ENCODE measurements at regions not wholly inside any gene's neighbourhood (a gene's known extent, or its start where the extent isn't known, plus 50 kb on each side); places are given as distances from the start of the nearest gene placed in this dataset.
"Not testable (repeated sequence)": the region's sequence is repeated elsewhere in the genome, so short reads cannot be mapped to it uniquely, and the experiment has no call there.

DNA sequence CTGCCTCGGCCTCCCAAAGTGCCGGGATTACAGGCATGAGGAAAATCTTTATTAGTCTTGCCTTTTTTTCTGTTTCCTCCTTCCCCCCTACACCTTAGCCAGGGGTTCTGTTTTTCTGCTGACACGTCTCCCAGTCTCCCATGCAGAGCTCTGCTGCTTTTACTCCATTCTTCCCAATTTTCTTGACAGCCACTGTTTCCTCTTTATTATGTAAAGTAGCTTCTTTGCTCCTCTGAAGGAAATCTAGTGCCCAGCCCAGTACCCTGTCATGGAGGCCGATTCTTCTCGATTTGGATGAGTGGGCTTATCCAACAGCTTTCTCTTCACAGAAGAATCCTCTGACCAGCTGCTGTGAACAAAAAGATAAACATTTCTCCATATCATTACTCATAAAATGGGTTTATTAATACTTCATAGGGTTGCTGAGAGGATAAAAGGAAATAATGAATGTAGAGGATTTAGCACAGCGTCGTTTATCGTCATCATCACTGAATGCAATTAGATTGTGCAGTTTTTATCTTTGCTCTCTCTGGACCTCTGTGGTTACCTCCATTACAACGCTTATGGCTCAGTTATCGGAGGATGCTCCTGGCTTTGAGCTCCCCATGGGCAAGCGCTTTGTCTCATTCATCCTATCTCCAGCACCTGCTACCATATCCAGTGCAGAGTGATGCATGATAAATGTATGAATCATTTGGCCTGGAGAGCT, 375.6 kb upstream of the C11orf87 start:
- DNase-seq: no peak

- no peak for DNase-seq
Measured at GRCh38 chr11:109048098-109048497, 373.9 kb upstream of the C11orf87 start.

DNA sequence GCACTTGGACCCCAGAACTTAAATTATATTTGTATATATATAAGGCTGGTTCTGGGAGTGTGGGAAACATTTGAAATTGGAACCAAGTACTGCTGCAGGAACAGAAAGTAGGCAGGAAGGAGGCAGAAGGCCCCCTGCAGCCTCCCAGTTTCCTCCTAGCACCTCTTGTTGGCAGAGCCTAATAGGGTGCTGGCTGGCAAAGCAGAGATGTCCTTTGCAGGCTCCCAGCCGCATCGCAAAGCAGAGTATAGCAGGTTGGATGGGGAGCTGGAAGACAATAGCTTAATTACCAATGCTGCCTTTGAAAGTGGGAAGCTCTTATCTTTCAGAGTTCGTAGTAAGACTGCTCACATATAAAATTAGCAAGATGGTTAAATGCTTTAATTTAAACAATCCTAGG, 370.8 kb upstream of the C11orf87 start:
- DNase-seq: no peak

GRCh38 chr11:109059402-109059801, 362.6 kb upstream of the C11orf87 start:
- DNase-seq: no peak

GRCh38 chr11:109061394-109061793, 360.6 kb upstream of the C11orf87 start:
- no peak for DNase-seq

GRCh38 chr11:109062445-109062844, 359.5 kb upstream of the C11orf87 start:
- no peak for DNase-seq

DNA sequence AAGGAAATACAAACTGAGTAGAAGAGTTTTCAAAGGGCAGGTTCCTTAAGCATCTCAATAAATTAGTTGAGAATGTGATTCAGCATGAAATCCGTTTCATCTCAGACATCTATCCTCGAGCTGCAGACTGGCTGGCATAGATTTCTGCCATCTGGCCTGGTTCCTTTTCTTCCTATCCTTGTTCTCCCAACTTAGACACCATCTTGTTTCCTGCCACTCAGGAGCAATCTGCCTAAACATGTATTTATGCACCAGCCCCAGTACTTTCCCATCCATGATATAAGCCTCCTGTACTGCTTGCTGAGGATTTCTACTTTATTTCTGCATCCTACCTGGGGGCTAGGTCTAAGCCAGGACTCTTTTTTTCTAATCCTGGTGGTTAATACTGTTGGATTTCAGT, 359.1 kb upstream of the C11orf87 start:
- no peak for DNase-seq

DNA sequence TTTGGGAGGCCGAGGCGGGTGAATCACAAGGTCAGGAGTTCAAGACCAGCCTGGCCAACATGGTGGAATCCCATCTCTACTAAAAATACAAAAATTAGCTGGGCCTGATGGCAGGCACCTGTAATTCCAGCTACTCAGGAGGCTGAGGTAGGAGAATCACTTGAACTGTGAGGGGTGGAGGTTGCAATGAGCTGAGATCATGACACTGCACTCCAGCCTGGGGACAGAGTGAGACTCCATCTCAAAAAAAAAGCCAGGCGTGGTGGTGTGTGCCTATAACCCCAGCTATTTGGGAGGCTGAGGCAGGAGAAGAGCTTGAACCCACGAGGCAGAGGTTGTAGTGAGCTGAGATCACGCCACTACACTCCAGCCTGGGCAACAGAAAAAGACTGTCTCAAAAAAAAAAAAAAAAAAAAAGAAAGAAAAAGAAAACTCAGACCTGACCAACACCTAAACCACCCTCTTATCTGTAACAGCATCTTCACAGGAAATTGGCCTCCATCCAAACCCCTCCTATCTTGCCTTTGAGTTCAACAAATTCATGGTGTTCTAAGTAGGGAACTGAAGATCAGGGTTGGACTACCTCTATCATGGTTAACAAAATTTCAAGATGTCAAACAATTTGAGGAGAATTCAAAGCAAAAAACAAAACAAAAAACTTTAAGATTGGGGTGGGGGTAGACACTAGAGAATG, 357.2 kb upstream of the C11orf87 start:
- DNase-seq: not testable (repeated sequence)

GRCh38 chr11:109071262-109071661, 350.7 kb upstream of the C11orf87 start:
- DNase-seq: no peak

DNA sequence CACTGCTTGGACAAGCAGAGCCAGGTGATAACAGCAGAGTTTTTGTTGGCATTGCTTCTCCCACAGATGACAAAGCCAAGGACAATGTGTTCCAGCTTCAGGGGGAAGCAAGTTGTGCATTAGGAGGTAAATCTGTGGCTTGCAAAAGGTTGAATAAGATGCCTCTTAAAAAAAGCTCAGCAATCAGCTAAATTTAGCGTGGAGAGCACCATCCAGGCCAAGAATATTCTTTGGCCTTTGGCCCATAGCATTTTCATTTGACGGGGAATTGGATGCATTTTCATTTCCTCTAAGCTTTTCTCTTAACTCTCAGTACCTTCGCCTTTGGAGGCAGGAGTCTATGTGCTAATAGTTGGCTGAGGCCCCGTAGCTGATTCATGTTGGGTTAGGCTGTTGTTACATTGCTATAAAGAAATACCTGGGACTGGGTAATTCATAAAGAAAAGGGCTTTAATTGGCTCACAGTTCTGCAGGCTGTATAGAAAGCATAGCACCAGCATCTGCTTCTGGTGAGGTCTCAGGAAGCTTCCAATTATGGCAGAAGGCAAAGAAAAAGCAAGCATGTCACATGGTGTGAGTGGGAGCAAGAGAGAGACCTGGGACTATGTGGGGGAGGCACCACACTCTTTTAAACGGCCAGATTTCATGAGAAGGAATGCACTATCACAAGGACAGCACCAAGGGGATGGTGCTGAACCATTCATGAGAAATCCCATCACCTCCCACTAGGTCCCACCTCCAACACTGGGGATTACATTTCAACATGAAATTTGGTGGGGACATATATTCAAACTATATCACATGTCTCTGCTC, 350.1 kb upstream of the C11orf87 start:
- no peak for DNase-seq

- DNase-seq: no peak
Measured at GRCh38 chr11:109073032-109073822, 348.8 kb upstream of the C11orf87 start.

DNA sequence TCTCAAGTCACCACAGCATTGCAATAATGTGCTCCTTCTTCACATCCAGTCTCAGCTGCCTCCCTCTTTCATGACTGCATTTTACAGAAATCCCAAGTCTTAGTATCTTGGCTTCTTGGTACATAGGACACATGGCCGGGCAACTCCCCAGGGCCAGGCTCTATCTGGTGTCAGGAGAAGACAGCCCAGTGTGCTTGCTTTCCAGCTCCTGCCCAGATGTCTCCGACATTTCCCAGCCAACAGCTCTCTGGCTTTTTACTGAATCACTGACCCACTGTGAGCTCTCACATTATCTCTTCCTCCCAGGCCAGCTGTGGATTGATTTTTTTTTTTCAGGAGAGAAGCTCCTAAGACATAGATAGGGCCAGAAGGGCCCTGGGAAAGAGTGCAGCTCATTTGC, 346.0 kb upstream of the C11orf87 start:
- no peak for DNase-seq

GRCh38 chr11:109076870-109077269, 345.1 kb upstream of the C11orf87 start:
- DNase-seq: no peak

DNA sequence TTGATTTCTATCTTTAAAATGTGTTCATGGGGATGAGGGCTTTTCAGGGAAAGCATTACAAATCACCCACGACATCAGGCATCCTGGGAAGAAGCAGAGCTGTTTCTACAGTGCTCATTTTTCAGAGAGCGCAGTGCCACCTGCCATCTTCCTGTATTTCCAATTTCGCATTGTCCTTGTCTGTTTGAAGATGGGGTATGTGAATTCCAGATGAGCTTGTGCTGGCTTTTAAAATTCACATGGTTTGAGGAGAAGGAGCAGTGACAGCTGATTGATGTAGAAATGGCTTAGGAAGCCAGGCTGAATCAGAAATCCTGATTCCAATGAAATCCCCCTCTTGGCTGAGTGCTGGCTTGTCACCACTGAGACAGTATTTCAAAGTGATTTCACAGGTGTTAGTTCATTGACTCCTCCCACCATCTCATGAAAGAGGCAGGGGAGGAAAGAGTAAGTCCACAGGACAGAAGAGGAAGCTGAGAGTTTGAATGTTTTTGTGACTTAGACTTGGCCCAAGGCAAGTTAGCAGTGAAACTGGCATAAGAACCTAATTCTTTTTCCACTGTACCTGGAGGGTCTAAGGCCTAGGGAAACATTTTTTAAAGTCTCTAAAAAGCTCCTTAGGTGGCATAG, 344.6 kb upstream of the C11orf87 start:
- no peak for DNase-seq

DNA sequence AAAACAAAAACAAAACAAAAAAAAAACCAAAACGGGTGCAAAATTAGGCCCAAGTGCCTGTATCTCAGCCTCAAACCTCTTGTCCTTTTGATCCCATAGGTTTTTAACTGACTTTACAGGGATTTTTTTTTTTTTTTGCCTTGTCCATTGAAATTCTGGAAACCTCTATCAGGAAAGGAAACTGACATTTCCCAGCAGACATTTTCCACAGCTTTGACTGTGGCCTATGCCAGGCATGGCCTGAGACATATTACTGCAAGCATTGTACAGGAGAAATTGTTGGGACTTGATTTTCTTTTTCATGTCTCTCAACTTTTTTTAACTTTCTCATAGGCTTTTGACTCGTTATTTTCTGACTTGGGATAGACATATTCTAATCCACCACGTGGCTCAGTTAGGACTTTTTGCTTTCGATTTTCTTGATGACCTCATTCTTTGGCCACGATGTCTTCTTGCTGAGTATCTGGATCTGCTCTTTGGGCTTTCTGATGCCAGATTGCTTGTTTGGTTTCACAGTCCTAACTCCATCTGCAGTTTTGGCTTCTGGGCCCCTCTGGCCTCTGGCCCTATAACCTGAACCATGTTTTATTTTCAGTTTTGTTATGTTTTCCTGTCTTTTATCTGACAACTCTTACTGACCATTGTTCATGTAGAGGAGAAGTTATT, 336.1 kb upstream of the C11orf87 start:
- no peak for DNase-seq

DNA sequence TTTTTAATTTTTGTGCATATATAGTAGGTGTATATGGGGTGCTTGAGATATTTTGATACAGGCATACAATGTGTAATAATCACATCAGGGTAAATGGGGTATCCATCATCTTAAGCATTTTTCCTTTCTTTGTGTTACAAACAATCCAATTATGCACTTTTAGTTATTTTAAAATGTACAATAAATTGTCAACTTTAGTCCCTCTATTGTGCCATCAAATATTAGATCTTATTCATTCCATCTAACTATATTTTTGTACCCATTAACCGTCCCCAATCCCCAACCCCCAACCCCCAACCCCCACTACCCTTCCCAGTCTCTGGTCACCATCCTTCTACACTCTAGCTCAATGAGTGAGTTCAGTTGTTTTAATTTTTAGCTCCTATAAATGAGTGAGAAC, 335.1 kb upstream of the C11orf87 start:
- no peak for DNase-seq

GRCh38 chr11:109088086-109088485, 333.9 kb upstream of the C11orf87 start:
- no peak for DNase-seq

DNA sequence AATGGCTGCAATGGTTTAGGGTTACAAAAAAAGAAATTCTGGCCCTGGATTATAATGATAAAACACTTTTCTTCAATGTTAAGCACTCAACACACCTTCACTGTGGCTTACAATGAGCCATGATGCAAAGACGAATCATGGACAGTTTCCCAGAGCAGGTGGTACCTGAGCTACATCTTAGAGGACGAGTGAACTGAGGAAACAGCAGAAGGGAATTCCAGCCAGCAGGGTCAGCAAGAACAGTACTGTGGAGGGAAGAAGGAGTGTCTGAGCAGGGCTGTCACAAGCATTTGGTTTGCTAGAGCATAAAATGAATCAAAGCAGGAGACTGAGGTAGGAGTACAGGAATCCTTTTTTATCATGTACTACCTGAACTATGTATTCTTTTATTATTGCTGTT, 332.8 kb upstream of the C11orf87 start:
- no peak for DNase-seq

- DNase-seq: no peak
Measured at GRCh38 chr11:109093354-109093753, 328.6 kb upstream of the C11orf87 start.

DNA sequence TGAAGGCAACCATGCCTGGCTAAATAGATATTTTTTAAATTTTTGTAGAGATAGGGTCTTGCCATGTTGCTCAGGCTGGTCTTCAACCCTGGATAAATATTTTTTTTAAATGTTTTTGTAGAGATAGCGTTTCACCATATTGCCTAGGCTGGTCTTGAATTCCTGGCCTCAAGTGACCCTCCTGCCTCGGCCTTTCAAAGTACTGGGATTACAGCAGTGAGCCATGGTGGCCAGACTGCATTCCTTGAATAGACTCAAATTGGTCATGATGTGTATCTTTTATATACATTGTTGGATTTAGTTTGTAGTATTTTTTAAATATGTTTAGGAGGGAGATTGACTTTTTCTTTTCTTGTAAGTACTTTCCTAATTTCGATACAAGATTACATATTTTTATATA, 325.7 kb upstream of the C11orf87 start:
- DNase-seq: no peak

DNA sequence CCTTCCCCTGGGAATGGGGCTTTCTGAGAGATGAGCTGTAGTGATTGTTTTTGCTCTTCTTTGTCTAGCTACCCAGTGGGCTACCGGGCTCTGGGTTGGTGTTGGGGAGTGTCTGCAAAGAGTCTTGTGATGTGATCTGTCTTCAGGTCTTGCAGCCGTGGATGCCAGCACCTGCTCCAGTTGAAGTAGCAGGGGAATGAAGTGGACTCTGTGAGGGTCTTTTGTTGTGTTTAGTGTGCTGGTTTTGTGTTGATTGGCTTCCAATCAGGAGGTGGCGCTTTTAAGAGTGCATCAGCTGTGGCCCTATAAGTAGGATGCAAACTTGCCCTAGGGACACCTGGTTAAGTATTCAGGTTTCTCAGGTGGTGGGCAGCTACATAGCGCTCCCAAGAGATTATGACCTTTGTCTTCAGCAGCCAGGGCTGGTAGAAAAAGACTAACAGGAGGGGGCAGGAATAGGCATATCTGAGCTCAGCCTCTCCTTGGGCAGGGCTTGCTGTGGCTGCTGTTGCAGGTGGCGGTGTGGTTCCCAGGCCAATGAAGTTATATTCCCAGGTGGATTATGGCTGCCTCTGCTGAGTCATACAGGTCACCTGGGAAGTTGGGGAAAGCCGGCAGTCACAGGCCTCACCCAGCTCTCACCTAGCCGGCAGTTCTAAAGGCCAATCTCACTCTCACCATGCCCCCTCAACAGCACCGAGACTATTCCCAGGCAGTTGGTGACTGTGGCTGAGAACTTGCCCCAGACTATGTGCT, 315.7 kb upstream of the C11orf87 start:
- DNase-seq: peak; percentile 14
